Stimulated activated CD8-positive, alpha-beta memory T cell treated with anti-CD3 and anti-CD28 coated beads, Interleukin-15, amount 100 ng/mL, for 48 hours (primary cell): ENCODE measurements at regions not wholly inside any gene's neighbourhood (a gene's known extent, or its start where the extent isn't known, plus 50 kb on each side); places are given as distances from the start of the nearest gene placed in this dataset.
"Not testable (repeated sequence)": the region's sequence is repeated elsewhere in the genome, so short reads cannot be mapped to it uniquely, and the experiment has no call there.

ENCODE experiments used
- DNase-seq, 2 donors: peaks; one replicate each; pipeline ENCODE4 v3.0.0-alpha.2; 2020; ENCODE audit warnings: low read depth in 2 of 2

DNA sequence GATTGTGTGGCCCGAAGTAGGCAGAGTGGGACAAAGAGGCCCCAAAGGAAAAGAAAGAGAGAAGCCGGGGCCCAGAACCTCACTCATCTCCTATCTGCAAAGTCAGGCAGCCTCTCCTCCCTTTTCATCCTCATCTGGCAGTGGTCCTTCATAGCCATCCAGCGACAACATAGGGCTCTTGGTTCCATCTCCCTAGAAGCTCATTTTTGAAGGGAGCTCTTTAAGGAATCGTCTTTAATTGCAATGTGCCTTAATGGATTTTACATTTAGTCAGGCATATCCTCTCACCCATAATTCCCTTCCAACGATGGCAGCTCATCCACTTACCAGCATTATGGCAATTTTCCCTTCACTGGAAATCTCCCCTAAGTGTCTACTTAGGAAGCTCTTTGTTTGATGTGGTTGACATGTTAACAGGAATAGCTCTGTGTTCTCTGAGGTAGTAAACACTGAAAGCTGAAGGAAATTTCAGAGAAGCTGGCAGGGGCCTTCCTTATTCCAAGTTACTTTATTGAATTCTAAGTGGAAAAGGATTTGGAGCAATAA is 780.6 kb downstream of the TSN start:
- no peak for DNase-seq

DNA sequence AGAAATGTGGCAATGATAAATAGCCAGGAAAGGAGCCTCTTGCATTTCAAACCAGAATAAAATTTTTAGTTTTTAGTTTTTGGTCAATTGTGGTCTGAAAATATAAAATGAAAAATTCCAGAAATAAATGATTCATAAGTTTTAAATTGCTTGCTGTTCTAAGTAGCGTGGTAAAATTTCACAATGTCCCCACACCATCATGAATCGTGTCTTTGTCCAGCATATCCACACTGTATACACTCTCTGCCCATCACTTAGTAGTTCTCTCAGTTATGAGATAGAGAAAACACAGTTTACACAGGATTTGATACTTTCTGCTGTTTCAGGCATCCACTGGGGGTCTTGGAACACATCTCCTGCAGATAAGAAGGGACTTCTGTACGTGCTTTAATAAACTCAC is 783.9 kb downstream of the TSN start:
- no peak for DNase-seq

DNA sequence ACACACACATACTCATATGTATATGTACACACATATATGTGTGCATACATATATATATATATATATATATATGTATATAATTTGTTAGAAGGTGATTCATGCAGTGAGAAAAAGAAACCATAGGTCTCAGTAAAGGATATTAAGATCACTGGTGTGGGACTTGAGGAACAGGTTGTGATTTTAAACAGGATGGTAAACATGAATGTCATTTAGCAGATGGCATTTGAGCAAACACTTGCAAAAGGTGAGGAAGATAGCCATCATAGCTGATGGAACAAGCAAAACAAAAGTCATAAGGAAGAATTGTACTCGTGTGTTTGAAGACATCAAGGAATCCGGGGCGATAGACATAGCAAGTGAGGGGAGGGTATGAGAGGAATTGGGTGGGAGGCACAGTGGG is 784.5 kb downstream of the TSN start:
- no peak for DNase-seq

GRCh38 chr2:122542236-122542635 is 786.8 kb downstream of the TSN start:
- no peak for DNase-seq

GRCh38 chr2:122542646-122543045 is 787.2 kb downstream of the TSN start:
- DNase-seq, result no peak

GRCh38 chr2:122543815-122544214 is 788.4 kb downstream of the TSN start:
- no peak for DNase-seq

DNA sequence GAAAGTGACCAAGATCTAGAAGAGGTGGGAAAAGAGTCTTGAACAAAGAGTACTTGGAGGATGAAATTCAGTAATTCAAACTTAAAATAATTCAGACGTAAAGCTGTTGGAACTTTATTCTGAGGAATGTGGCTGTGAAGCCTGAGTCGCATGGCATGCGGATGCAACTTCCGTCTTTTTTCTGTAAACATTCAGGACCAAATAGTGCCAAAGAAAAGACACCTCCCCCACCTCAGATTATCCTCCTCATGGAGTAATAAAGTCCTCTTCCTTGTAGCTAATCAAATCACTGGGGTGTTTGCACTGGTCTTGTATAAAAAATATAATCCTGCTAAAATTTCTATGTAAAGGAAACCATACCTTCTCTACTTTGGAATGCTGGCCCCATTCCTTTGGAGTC is 790.4 kb downstream of the TSN start:
- no peak for DNase-seq

DNA sequence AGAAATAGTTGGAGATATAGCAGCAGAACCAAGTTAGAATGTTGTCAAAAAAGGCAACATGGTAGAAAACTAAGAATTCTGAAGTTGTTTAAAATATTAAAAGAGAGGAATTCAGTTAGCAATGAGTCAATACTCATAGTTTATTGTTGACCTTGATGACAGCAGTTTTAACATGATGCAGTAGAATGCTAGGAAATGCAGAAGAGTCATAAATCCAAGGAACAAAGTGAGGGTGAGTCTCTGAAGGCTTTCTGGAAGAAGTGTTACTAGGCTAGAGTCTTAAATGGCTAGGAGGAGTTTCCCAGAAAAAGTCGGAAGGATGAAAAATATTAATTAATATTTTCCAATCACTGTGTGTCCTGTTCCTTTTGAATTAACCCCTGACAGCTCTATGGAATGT is 807.3 kb downstream of the TSN start:
- no peak for DNase-seq

DNA sequence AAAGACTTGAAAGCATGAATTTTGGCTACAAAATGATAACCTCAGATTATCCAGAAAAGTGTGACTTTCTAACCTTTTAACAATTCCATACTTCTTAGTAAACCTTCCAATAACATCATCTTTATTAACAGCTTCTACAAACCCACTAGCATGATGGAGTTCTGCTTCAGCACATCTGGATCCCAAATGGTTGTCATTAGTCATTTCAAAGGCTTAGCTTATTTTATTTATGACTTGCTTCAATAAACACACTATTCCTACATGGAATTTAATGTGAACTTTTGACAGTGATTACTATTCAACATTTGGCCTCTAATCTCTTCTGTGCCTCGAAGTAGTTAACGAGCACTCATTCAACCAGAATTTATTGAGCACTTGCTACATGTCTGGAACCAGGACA is 808.3 kb downstream of the TSN start:
- no peak for DNase-seq

GRCh38 chr2:122564843-122565242 is 809.4 kb downstream of the TSN start:
- no peak for DNase-seq

GRCh38 chr2:122565364-122565763 is 809.9 kb downstream of the TSN start:
- DNase-seq, result no peak

DNA sequence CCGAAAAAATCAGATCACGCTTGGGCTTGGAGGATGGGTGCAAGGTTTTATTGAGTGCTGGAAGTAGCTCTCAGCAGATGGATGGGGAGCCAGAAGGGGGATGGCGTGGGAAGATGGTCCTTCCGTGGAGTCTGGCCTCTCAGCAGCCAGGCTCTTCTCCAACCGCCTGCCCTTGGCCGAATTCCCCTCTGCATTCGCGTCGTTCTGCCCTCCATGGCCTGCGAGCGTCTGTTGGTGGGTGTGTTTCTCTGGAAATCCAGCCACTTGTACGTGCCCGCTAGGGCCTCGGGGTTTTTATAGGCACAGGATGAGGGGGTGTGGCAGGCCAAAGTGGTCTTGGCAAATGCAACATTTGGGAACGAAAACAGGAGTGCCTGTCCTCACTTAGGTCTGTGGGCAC is 815.2 kb downstream of the TSN start:
- DNase-seq, result no peak

GRCh38 chr2:122571471-122571870 is 816.0 kb downstream of the TSN start:
- DNase-seq, result not testable (repeated sequence)

DNA sequence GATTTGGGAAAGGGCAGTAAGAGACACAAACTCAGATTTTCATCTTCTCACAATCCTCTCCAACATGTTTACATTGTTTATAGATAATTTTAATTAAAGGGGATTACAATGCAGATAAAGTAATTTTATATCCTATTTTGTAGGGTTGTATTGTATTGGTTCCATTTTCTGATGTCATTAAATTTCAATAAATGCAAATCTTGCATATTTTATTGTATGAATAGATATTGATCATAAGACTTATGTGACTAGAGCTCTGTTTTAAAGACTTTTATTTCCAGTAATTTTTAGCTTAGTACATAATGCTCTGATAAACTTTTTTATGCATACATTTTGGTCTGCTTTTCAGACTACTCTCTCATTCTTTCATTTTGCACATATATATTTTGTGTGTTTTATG is 819.6 kb downstream of the TSN start:
- no peak for DNase-seq

DNA sequence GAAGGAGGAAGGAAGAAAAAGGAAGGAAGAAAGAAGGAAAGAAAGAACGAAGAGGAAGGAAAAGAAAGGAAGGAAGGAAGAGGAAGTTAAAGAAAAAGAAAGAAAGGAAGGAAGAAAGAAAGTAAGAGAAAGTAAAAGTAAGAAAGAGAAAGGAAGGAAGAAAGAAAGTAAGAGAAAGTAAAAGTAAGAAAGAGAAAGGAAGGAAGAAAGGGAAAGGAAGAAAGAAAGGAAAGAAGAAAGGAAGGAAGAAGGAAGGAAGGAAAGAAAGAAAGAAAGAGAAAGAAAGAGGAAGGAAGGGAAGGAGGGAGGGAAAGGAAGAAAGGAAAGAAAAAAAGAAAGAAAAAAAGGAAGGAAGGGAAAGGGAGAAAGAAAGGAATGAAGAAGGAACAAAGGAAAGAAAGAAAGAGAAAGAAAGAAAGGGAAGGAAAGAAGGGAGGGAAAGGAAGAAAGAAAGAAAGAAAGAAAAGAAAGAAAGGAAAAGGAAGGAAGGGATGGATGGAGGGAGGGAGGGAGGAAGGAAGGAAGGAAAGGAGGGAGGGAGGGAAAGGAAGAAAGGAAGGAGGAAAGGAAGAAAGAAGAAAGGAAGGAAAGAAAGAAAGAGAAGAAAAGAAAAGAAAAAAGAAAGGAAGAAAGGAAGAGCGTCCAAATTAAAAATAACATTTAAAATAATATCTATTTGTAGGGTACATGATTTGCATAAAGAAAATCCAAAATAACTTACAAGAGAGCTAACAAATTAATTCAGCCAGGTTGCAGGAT is 827.9 kb downstream of the TSN start:
- no peak for DNase-seq

DNA sequence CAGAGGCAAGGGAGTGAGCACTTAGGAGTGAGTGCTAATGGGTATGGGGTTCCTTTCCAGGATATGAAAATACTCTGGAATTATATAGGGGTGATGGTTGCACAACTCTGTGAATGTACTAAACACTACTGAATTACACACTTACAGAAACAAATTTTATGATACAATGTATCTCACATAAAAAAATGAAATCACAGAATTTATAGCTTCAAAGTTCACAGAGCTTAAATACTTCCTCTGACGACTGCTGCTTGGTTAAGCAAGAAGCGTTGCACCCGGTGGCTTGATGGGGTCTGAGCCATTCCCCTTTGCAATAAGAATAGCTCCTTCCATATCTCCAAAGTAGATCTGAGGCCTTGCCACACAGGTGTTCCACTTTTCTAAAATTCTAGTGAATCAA is 835.1 kb downstream of the TSN start:
- DNase-seq, result no peak

DNA sequence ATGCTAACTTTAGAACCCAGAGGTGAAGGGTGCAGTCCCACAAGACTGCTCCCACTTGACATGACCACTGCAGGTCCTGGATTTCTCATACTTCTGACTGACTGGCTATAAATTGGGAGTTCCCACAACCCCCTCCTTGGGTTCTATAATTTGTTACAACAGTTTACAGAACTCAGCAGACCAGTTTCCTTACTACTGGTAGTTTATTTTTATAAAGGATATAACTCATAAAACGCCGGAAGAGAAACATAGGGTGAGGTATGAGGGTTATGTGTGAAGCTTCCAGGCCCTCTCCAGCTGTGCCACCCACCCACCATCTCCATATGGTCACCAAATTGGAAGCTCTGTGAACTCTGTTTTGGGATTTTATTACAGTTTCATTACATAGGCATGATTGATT is 839.6 kb downstream of the TSN start:
- DNase-seq, result no peak

GRCh38 chr2:122596598-122596997 is 841.1 kb downstream of the TSN start:
- no peak for DNase-seq

GRCh38 chr2:122598784-122599183 is 843.3 kb downstream of the TSN start:
- no peak for DNase-seq

- DNase-seq, result no peak
These were observed 855.6 kb downstream of the TSN start for GRCh38 chr2:122610948-122611609.

GRCh38 chr2:122622934-122623333 is 867.5 kb downstream of the TSN start:
- DNase-seq, result no peak

- no peak for DNase-seq
These were observed 871.9 kb downstream of the TSN start for GRCh38 chr2:122627388-122627787.

GRCh38 chr2:122634256-122634655 is 878.8 kb downstream of the TSN start:
- DNase-seq, result no peak
